Activated CD4-positive, alpha-beta T cell treated with anti-CD3 and anti-CD28 coated beads, Interleukin-10, Interleukin-2, amounts not matched to agents 100 ng/mL and 50 ng/mL, durations not matched to agents 16 hours and 8 hours (primary cell): ENCODE measurements at regions not wholly inside any gene's neighbourhood (a gene's known extent, or its start where the extent isn't known, plus 50 kb on each side); places are given as distances from the start of the nearest gene placed in this dataset.
"Not testable (repeated sequence)": the region's sequence is repeated elsewhere in the genome, so short reads cannot be mapped to it uniquely, and the experiment has no call there.

Source experiments
- DNase-seq: peaks from one replicate; pipeline ENCODE4 v3.0.0-alpha.2; 2020

DNA sequence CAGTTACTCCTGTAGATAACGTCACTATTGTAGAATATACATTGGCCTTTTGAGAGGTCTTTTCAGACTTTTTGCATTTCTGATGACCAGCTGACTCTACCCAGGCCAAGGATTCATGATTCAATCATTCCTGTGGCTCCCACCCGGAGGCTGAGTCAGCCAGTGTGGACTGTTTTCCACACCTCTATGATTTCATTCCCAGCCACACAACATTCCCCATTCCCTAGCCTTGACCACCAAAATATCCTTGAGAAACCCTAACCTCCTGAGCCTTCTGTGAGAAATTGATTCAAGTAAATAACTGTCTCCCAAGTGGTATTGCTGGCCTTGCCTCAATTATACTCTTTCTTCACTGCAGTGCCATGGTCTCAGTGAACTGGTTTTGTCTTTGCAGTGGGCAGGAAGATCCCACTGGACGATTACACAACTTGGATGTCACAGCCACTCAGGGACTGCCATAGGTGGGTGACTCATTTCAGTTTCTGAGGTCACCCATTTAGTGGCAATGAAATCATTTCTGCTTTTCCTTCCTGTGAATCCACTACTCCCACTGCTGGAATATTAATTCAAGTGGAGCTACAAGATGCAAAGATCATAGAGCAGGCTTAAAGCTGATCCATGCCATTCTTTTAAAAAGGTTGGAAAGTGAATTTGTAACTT is 518.6 kb upstream of the ZP4 start:
- DNase-seq, result no peak

GRCh38 chr1:238408737-238409136 is 518.0 kb upstream of the ZP4 start:
- DNase-seq, result no peak

DNA sequence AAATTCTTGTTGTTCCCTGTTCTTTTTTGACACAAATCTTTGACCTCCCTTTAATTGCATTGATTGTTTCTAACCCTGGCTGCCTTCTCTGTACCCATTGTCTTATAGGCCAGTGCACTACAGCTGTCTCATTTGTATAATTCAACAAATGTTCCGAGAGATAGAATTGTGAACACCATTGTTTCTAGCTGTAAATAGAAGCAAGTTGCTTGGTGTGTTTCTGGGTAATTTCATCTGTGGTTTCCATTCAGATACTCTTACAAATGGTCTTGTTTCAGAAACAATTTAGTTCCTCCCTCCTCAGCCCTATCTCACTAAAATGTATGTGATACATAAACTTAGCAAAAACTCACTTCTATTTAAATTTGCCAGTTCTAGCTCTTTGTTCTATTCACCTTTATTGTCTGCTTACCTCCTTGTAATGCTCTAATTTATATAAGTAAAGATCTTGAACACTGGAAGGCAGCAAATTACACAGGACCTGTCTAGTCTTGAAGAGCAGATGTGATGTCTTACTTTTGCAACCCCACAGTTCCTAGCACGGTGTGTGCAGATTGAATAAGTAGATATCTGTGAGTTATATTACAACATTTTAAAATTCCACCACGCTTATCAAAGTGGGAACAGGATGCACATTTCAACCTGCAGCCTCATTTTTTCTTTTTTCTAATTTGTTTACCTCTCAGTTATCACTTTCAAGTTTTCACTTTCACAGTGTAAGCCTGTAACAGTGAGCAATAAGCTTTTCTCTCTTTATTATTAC is 515.6 kb upstream of the ZP4 start:
- DNase-seq, result no peak

- DNase-seq, result no peak
These were observed 514.2 kb upstream of the ZP4 start for GRCh38 chr1:238404921-238405320.

- no peak for DNase-seq
These were observed 513.8 kb upstream of the ZP4 start for GRCh38 chr1:238404481-238404880.

GRCh38 chr1:238401144-238401543 is 510.4 kb upstream of the ZP4 start:
- no peak for DNase-seq

- no peak for DNase-seq
These were observed 508.8 kb upstream of the ZP4 start for GRCh38 chr1:238399558-238399957.

DNA sequence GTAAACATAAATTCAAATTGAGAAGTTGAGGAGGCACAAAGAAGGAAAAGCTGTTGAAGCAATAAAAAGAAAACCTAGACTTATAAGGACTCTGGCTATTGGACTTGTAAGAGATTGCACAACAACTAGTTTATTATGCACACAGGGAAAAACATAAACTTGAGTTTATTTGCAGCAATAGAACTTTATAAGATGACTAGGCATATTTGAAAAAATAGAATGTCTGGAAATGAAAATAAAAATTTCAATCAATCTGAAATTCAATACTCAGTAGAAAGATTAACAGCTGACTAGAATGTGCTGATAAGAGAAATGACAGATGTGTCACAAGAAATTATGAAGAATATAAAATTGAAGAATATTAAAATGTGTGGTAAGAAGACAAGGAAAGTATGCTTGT is 505.4 kb upstream of the ZP4 start:
- no peak for DNase-seq

DNA sequence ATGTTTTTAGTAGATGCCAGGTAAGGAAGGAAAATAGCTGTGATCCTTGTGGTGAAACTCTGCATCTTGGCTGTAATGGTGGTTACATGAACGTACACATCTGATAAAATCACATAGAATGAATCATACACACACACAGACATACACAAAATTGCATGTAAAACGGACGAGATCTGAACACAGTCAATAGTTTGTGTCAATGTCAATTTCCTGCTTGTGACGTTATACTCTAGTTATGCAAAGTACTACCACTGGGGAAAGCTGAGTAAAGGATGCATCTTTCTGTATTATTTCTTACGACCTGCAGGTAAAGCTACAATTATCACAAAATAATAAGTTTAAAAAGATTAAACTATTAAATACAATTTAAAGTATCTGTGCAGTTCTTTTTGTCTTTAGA is 493.7 kb upstream of the ZP4 start:
- no peak for DNase-seq

DNA sequence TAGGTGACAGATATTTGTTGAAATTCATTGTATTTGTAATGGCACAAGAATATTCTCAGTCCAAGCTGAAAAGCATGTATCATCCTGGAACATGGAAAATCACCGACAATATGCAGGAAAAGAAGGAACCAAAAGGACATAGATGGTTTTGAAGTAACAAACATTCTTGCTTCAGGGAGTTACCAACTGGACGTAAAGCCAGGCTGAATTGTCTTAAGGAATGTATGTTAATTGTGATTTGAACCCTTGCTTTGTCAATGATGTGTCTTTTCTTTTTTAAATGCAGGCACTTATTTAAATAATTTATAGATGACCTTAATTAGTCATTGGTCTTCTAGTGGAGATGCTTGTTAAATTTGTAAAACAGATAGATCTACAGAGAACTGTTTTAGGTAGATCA is 489.4 kb upstream of the ZP4 start:
- DNase-seq, result no peak

DNA sequence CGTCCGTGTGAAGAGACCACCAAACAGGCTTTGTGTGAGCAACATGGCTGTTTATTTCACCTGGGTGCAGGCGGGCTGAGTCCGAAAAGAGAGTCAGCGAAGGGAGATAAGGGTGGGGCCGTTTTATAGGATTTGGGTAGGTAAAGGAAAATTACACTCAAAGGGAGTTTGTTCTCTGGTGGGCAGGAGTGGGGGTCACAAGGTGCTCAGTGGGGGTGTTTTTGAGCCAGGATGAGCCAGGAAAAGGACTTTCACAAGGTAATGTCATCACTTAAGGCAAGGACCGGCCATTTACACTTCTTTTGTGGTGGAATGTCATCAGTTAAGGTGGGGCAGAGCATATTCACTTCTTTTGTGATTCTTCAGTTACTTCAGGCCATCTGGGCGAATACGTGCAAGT is 488.7 kb upstream of the ZP4 start:
- DNase-seq, result not testable (repeated sequence)

DNA sequence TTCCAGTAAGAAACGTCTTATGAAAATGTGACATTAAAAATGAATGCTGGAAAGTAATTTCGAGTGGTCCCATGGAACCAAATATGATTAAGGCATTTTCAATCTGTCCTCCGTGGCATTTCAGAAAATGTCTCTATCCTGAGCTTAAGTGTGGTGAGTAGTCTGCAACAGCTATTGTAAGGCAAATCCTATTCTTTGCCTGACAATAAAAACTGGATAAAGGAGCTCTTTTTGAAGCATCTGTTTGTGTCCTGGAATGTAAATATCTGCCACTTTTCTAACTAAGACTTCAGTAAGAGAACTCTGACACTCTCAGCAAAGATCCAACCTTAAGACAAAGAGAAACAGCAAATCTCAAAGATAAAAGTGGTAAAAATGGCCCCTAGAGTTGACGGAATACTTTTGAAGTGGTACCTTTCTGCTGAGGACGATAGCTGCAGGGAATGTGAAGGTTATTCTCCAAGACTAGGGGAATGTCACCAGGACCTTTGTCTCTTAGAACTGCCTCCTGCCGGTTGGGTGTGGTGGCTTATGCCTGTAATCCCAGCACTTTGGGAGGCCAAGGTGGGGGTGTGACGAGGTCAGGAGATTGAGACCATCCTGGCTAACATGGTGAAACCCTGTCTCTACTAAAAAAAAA is 486.7 kb upstream of the ZP4 start:
- DNase-seq, result no peak

GRCh38 chr1:238370599-238370998 is 479.9 kb upstream of the ZP4 start:
- no peak for DNase-seq

DNA sequence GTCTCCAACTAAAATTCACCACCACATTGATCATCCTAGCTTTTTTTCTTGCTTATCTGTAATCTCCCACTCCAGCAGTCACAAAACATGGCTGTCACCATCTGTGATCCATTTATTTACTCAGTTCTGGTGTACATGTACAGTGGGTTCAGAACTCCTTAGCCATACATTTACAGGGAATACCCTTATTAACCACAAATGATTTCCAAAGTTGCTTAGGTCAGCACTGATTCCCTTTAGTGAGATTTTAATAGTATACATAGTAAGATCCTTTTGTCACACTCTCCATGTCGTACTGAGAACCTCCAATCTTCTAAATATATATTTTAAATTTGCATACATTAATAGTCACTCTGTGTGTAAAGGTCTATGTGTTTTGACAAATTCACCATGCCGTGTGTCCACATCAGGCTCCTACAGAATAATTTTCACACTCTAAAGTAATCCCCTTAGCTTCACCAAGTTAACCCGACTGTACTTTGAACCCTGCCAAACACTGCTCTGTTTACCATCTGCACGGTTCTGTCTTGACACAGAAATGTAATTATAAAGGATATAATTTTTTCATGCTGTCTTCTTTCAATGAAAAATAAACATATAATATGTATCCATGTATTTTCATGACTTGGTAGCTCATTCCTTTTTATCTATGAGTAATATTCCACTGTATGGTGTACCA is 473.6 kb upstream of the ZP4 start:
- no peak for DNase-seq

- no peak for DNase-seq
These were observed 469.8 kb upstream of the ZP4 start for GRCh38 chr1:238360474-238360873.

DNA sequence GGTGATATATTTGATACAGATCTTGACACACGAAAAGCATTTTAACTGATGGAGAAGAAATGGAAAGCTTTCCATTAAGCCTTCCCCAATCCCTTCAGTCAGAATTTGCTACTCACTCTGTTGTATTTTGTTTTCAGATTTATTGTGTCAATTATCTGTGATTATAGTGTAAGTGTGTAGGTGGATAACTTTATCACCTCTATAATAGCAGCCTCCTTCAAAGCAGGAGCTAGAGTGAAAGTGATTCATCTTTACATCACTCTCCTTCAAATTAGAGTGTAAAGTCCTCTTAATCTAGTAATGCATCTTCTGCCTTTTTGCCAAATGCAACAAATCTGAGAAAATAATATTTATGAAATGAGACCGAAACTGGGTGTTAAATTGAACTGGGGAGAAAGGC is 459.7 kb upstream of the ZP4 start:
- DNase-seq, result no peak

GRCh38 chr1:238346340-238346739 is 455.6 kb upstream of the ZP4 start:
- DNase-seq, result no peak

DNA sequence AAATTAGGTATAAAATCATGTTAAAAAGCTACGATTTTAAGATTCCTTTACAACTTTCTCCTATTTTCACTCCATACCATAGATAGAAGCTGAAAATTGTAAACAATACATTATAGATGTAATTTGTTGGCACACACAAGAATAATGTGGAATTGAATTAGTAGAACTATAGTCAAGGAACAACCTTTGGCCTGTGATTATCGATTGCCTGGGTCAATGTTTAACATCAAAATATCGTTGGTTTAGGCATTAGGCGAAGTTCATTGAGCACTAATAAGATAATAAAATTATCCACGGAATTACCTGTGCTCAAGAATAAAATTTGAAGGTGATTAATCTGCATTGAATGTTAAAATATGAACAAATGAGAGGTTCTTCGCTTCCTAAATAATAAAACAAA is 455.1 kb upstream of the ZP4 start:
- no peak for DNase-seq

- DNase-seq, result no peak
These were observed 453.1 kb upstream of the ZP4 start for GRCh38 chr1:238343852-238344251.

DNA sequence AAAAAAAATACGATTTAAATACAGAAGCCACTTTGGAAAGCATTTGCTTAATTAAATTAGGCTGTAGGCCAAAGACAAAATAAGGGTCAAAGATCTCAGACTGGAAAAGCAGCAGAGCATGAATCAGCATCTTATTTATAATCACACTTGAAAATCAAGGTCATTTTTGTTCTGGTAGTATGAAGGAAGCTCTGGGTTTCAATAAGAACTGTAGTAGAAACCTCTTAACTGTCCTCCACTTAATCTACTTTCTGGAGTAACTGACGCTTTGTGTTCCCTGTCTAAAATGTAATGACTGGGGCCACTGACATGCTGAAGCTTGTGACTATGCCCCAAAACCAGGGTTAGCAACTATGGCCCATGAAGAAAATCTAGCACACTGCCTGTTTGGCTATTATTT is 450.7 kb upstream of the ZP4 start:
- DNase-seq, result no peak

- no peak for DNase-seq
These were observed 450.3 kb upstream of the ZP4 start for GRCh38 chr1:238340989-238341388.

DNA sequence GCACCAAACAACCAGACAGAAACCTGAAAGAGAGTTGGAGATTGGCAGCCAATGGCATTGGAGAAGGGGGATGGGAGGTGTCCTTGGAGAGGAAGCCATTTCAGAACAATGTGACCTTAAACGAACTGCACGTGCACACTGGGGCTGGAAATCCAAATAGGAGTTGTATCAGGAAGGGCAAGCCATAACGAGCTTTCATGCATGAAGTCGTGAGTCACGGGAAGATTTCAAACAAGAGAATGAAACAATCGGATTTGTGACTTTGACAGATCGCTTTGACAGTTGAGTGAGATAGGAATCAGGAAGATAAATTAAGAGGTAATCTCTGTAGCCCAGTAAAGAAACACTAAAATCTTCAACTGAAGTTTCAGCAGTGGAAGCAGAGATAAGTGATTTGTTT is 445.8 kb upstream of the ZP4 start:
- DNase-seq, result no peak

GRCh38 chr1:238334170-238334569 is 443.4 kb upstream of the ZP4 start:
- no peak for DNase-seq

GRCh38 chr1:238331557-238331956 is 440.8 kb upstream of the ZP4 start:
- no peak for DNase-seq
